GM12878 (cell line): ENCODE measurements at regions not wholly inside any gene's neighbourhood (a gene's known extent, or its start where the extent isn't known, plus 50 kb on each side); places are given as distances from the start of the nearest gene placed in this dataset.

Source experiments
- EZH2 ChIP-seq: IDR thresholded peaks from 2 replicates; pipeline ENCODE4 v1.6.1; 2012; ENCODE audit warnings: low read depth, mild to moderate bottlenecking, control low read depth, inconsistent platforms, low read length, borderline replicate concordance; ENCODE audit not compliant: control insufficient read depth
- WRNIP1 ChIP-seq: IDR thresholded peaks from 2 replicates; pipeline ENCODE4 v1.6.1; 2011; ENCODE audit warnings: low read depth, low read length, improper control_type of control experiment, borderline replicate concordance
- TF ChIP-seq, protein P1 (sequence below), 3 experiments: IDR thresholded peaks in 2 of 3; conservative IDR thresholded peaks in 1 of 3; 2 replicates each; pipeline ENCODE4 v1.5.1; 2011; ENCODE audit warnings: low read depth in 3 of 3, low read length in 3 of 3, mild to moderate bottlenecking in 3 of 3, control low read depth in 2 of 3, moderate library complexity in 2 of 3, inconsistent platforms in 1 of 3, mixed read lengths in 1 of 3; ENCODE audit not compliant: control insufficient read depth in 2 of 3, insufficient read depth in 1 of 3; ENCODE audit errors: extremely low read depth in 1 of 3
- TF ChIP-seq, protein P2 (sequence below): IDR thresholded peaks from 2 replicates; pipeline ENCODE4 v1.6.1; 2011; ENCODE audit warnings: low read depth, low read length, improper control_type of control experiment, borderline replicate concordance
- TF ChIP-seq, protein P3 (sequence below): IDR thresholded peaks from 2 replicates; pipeline ENCODE4 v1.6.1; 2012; ENCODE audit warnings: improper control_type of control experiment, low read depth, low read length; ENCODE audit not compliant: insufficient replicate concordance

DNA sequence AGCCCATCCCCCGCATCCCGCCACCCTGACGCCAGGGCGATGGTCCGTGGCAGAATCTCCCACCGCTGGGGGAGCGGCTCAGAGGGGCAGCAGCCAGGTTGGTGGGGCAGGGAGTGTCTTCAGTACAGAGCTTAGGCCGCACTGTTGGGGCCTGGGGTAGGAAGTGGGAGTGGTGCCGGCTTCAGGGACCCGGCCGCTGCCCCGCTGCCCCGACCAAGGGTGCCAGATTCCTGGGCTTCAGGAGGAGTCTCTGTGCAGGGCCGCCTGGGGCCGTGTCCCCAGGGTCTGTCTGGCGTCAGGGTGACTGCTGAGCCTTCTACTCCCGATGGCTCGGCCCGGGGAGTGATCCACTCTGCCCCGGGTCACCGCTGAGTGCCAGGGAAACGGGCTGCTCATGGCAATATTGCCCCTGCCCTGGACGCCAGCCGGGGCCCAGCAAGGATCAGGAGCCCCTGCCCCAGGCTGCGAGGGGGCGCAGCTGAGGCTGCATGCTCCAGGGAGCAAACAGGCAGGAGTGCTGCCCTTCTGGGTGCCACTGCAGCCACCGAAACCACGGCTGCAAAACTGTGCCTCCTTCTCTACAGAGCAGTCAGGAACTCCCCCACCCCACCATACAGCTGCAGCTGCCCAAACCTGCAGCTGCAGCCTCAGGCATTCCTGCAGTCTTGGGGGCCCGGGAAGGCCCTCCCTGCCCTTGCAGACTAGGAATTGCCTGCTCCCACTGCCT is 1206.1 kb downstream of the ARAP2 start:
- TF ChIP-seq, protein P1, sequence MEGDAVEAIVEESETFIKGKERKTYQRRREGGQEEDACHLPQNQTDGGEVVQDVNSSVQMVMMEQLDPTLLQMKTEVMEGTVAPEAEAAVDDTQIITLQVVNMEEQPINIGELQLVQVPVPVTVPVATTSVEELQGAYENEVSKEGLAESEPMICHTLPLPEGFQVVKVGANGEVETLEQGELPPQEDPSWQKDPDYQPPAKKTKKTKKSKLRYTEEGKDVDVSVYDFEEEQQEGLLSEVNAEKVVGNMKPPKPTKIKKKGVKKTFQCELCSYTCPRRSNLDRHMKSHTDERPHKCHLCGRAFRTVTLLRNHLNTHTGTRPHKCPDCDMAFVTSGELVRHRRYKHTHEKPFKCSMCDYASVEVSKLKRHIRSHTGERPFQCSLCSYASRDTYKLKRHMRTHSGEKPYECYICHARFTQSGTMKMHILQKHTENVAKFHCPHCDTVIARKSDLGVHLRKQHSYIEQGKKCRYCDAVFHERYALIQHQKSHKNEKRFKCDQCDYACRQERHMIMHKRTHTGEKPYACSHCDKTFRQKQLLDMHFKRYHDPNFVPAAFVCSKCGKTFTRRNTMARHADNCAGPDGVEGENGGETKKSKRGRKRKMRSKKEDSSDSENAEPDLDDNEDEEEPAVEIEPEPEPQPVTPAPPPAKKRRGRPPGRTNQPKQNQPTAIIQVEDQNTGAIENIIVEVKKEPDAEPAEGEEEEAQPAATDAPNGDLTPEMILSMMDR (IDR thresholded peaks at IDR 0.05 in 2 of 3, conservative IDR thresholded peaks at IDR 0.05 in 1 of 3; ENCODE audit: control insufficient read depth in 2 of 3, extremely low read depth in 1 of 3, insufficient read depth in 1 of 3, low read depth in 3 of 3, low read length in 3 of 3): no peak
- TF ChIP-seq, protein P2, sequence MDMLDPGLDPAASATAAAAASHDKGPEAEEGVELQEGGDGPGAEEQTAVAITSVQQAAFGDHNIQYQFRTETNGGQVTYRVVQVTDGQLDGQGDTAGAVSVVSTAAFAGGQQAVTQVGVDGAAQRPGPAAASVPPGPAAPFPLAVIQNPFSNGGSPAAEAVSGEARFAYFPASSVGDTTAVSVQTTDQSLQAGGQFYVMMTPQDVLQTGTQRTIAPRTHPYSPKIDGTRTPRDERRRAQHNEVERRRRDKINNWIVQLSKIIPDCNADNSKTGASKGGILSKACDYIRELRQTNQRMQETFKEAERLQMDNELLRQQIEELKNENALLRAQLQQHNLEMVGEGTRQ: no peak
- TF ChIP-seq, protein P3, sequence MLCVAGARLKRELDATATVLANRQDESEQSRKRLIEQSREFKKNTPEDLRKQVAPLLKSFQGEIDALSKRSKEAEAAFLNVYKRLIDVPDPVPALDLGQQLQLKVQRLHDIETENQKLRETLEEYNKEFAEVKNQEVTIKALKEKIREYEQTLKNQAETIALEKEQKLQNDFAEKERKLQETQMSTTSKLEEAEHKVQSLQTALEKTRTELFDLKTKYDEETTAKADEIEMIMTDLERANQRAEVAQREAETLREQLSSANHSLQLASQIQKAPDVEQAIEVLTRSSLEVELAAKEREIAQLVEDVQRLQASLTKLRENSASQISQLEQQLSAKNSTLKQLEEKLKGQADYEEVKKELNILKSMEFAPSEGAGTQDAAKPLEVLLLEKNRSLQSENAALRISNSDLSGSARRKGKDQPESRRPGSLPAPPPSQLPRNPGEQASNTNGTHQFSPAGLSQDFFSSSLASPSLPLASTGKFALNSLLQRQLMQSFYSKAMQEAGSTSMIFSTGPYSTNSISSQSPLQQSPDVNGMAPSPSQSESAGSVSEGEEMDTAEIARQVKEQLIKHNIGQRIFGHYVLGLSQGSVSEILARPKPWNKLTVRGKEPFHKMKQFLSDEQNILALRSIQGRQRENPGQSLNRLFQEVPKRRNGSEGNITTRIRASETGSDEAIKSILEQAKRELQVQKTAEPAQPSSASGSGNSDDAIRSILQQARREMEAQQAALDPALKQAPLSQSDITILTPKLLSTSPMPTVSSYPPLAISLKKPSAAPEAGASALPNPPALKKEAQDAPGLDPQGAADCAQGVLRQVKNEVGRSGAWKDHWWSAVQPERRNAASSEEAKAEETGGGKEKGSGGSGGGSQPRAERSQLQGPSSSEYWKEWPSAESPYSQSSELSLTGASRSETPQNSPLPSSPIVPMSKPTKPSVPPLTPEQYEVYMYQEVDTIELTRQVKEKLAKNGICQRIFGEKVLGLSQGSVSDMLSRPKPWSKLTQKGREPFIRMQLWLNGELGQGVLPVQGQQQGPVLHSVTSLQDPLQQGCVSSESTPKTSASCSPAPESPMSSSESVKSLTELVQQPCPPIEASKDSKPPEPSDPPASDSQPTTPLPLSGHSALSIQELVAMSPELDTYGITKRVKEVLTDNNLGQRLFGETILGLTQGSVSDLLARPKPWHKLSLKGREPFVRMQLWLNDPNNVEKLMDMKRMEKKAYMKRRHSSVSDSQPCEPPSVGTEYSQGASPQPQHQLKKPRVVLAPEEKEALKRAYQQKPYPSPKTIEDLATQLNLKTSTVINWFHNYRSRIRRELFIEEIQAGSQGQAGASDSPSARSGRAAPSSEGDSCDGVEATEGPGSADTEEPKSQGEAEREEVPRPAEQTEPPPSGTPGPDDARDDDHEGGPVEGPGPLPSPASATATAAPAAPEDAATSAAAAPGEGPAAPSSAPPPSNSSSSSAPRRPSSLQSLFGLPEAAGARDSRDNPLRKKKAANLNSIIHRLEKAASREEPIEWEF: no peak
- TF ChIP-seq WRNIP1: no peak
- no peak for TF ChIP-seq EZH2
